ENCODE measurements at regions not wholly inside any gene's neighbourhood (a gene's known extent, or its start where the extent isn't known, plus 50 kb on each side); places are given as distances from the start of the nearest gene placed in this dataset.
"Not testable (repeated sequence)": the region's sequence is repeated elsewhere in the genome, so short reads cannot be mapped to it uniquely, and the experiment has no call there.

- no peaks in the 10 kb centered on the region for H4K20me1 ChIP-seq (ENCODE audit: insufficient read depth)
- no peak overlapping the region for H2AFZ ChIP-seq (ENCODE audit: low read depth)
- no peak overlapping the region for H3K9ac ChIP-seq
- ChIA-PET CTCF (no interaction called here), POLR2A (no interaction called here)
- H3K27me3 ChIP-seq (ENCODE audit: insufficient read depth) = no peaks in the 10 kb centered on the region
- H3K36me3 ChIP-seq (replicated peaks in 1 of 2; ENCODE audit: control insufficient read depth in 1 of 2, insufficient read depth in 2 of 2, low read length in 1 of 2) = no peaks in the 10 kb centered on the region
- no peaks in the 10 kb centered on the region for H3K79me2 ChIP-seq (ENCODE audit: insufficient read depth)
- no peak for DNase-seq
- no peaks in the 10 kb centered on the region for H3K4me1 ChIP-seq (ENCODE audit: control insufficient read depth in 1 of 2, insufficient read depth in 2 of 2, low read depth in 1 of 2, low read length in 1 of 2)
- no peaks in the 10 kb centered on the region for H3F3A ChIP-seq (replicated peaks; ENCODE audit: insufficient read depth)
- no peak for TF ChIP-seq RAD21 (IDR thresholded peaks at IDR 0.05; ENCODE audit: low read length)
- TF ChIP-seq NFIC (IDR thresholded peaks at IDR 0.05; ENCODE audit: borderline replicate concordance) = no peak
- TF ChIP-seq RFX5 (IDR thresholded peaks at IDR 0.05; ENCODE audit: low read length) = no peak
- TF ChIP-seq CHD2 (IDR thresholded peaks at IDR 0.05; ENCODE audit: low read length, partially characterized antibody) = no peak
- WGBS (ENCODE audit: low lambda C conversion rate) = 48% methylated on average over 3 of the region's 3 CpGs
- H3K9me3 ChIP-seq = no peaks in the 10 kb centered on the region
- no peak overlapping the region for H3K4me3 ChIP-seq (ENCODE audit: low read depth in 2 of 2, low read length in 1 of 2)
- H3K4me2 ChIP-seq = no peak overlapping the region
- no peaks in the 10 kb centered on the region for H3K9me2 ChIP-seq
- H3K27ac ChIP-seq (ENCODE audit: low read depth in 2 of 2, low read length in 1 of 2) = no peak overlapping the region
Observed at GRCh38 chr14:49089107-49089506, 497.1 kb downstream of the RPS29 start.

GRCh38 chr14:49073292-49073691 is 512.9 kb downstream of the RPS29 start:
- H3F3A ChIP-seq (replicated peaks; ENCODE audit: insufficient read depth); CTCF ChIA-PET; H3K9me3 ChIP-seq; H3K27me3 ChIP-seq (ENCODE audit: insufficient read depth); H3K36me3 ChIP-seq (replicated peaks in 1 of 2; ENCODE audit: control insufficient read depth in 1 of 2, insufficient read depth in 2 of 2, low read length in 1 of 2); H3K4me3 ChIP-seq (ENCODE audit: low read depth in 2 of 2, low read length in 1 of 2); H2AFZ ChIP-seq (ENCODE audit: low read depth); DNase-seq; H3K79me2 ChIP-seq (ENCODE audit: insufficient read depth); POLR2A ChIA-PET; H4K20me1 ChIP-seq (ENCODE audit: insufficient read depth); H3K27ac ChIP-seq (ENCODE audit: low read depth in 2 of 2, low read length in 1 of 2); H3K4me1 ChIP-seq (ENCODE audit: control insufficient read depth in 1 of 2, insufficient read depth in 2 of 2, low read depth in 1 of 2, low read length in 1 of 2); H3K9me2 ChIP-seq; H3K9ac ChIP-seq; H3K4me2 ChIP-seq: not testable (repeated sequence)

DNA sequence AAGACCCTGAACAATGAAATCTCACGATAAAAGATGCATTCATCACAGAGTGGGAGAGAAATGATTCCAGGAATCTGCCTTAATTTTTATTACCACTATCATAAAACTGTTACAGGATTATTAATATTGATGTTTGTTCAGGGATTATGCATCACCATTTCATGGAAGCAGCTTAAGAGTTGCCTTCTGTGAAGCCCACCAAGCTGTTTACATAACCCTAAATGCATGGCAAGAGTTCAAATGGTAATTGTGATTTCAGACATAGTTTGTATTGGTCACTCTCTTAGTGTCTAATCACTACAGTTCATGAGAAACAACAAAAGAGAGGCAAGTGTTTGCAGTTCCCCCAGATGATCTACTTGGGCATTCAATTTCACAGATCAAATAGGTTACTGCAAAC is 527.7 kb downstream of the RPS29 start:
- 56% methylated on average over 1 of the region's 1 CpG for WGBS (ENCODE audit: low lambda C conversion rate)
- no peaks in the 10 kb centered on the region for H3K4me1 ChIP-seq (ENCODE audit: control insufficient read depth in 1 of 2, insufficient read depth in 2 of 2, low read depth in 1 of 2, low read length in 1 of 2)
- no peak for TF ChIP-seq TCF12 (IDR thresholded peaks at IDR 0.05)
- TF ChIP-seq YY1 (IDR thresholded peaks at IDR 0.05; ENCODE audit: low read depth) = no peak
- TF ChIP-seq NFIC (IDR thresholded peaks at IDR 0.05; ENCODE audit: borderline replicate concordance) = no peak
- no peak for TF ChIP-seq GATA2 (CRISPR knock-in tag; IDR thresholded peaks at IDR 0.05)
- TF ChIP-seq, protein P1, sequence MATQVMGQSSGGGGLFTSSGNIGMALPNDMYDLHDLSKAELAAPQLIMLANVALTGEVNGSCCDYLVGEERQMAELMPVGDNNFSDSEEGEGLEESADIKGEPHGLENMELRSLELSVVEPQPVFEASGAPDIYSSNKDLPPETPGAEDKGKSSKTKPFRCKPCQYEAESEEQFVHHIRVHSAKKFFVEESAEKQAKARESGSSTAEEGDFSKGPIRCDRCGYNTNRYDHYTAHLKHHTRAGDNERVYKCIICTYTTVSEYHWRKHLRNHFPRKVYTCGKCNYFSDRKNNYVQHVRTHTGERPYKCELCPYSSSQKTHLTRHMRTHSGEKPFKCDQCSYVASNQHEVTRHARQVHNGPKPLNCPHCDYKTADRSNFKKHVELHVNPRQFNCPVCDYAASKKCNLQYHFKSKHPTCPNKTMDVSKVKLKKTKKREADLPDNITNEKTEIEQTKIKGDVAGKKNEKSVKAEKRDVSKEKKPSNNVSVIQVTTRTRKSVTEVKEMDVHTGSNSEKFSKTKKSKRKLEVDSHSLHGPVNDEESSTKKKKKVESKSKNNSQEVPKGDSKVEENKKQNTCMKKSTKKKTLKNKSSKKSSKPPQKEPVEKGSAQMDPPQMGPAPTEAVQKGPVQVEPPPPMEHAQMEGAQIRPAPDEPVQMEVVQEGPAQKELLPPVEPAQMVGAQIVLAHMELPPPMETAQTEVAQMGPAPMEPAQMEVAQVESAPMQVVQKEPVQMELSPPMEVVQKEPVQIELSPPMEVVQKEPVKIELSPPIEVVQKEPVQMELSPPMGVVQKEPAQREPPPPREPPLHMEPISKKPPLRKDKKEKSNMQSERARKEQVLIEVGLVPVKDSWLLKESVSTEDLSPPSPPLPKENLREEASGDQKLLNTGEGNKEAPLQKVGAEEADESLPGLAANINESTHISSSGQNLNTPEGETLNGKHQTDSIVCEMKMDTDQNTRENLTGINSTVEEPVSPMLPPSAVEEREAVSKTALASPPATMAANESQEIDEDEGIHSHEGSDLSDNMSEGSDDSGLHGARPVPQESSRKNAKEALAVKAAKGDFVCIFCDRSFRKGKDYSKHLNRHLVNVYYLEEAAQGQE (IDR thresholded peaks at IDR 0.05; ENCODE audit: low read depth, low read length) = no peak
- TF ChIP-seq, protein P2, sequence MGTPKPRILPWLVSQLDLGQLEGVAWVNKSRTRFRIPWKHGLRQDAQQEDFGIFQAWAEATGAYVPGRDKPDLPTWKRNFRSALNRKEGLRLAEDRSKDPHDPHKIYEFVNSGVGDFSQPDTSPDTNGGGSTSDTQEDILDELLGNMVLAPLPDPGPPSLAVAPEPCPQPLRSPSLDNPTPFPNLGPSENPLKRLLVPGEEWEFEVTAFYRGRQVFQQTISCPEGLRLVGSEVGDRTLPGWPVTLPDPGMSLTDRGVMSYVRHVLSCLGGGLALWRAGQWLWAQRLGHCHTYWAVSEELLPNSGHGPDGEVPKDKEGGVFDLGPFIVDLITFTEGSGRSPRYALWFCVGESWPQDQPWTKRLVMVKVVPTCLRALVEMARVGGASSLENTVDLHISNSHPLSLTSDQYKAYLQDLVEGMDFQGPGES (IDR thresholded peaks at IDR 0.05; ENCODE audit: low read depth, low read length) = no peak
- no peak for TF ChIP-seq ELF1 (IDR thresholded peaks at IDR 0.05)
- TF ChIP-seq CTCF (IDR thresholded peaks at IDR 0.05) = no peak
- no peak for TF ChIP-seq TAF1 (IDR thresholded peaks at IDR 0.05; ENCODE audit: borderline replicate concordance, low read depth, low read length)
- no peak for TF ChIP-seq RCOR1 (IDR thresholded peaks at IDR 0.05; ENCODE audit: low read length)
- no peak for TF ChIP-seq MEF2A (IDR thresholded peaks at IDR 0.05; ENCODE audit: borderline replicate concordance, low read depth)
- ChIA-PET CTCF (no interaction called here), POLR2A (no interaction called here)
- no peaks in the 10 kb centered on the region for H3K79me2 ChIP-seq (ENCODE audit: insufficient read depth)
- H3K27me3 ChIP-seq (ENCODE audit: insufficient read depth) = no peaks in the 10 kb centered on the region
- no peak overlapping the region for H2AFZ ChIP-seq (ENCODE audit: low read depth)
- no peak overlapping the region for H3K27ac ChIP-seq (ENCODE audit: low read depth in 2 of 2, low read length in 1 of 2)
- no peaks in the 10 kb centered on the region for H3K36me3 ChIP-seq (replicated peaks in 1 of 2; ENCODE audit: control insufficient read depth in 1 of 2, insufficient read depth in 2 of 2, low read length in 1 of 2)
- no peak for DNase-seq
- no peaks in the 10 kb centered on the region for H3K9me3 ChIP-seq
- no peaks in the 10 kb centered on the region for H3K9me2 ChIP-seq
- H3K4me3 ChIP-seq (ENCODE audit: low read depth in 2 of 2, low read length in 1 of 2) = no peak overlapping the region
- no peak overlapping the region for H3K4me2 ChIP-seq
- H3K9ac ChIP-seq = no peak overlapping the region
- H4K20me1 ChIP-seq (ENCODE audit: insufficient read depth) = no peaks in the 10 kb centered on the region
- no peaks in the 10 kb centered on the region for H3F3A ChIP-seq (replicated peaks; ENCODE audit: insufficient read depth)

All from SK-N-SH (cell line).